H54 (cell line): ENCODE measurements at regions not wholly inside any gene's neighbourhood (a gene's known extent, or its start where the extent isn't known, plus 50 kb on each side); places are given as distances from the start of the nearest gene placed in this dataset.
A peak's percentile ranks its signal among the peaks of the same experiment; 100 is the strongest.

Experiments
- DNase-seq: peaks from one replicate; pipeline ENCODE4 v3.0.0; 2011; ENCODE audit warnings: low spot score, mixed read lengths; ENCODE audit not compliant: insufficient read length
- FAIRE-seq: peaks from 3 replicates; lab custom pipeline; 2011; peaks lifted over from hg19 to GRCh38; lab: Jason Lieb, UNC
- POLR2A ChIP-seq: IDR thresholded peaks from 2 replicates; pipeline ENCODE4 v1.6.1; 2011; ENCODE audit warnings: low read depth, mild to moderate bottlenecking, low read length

DNA sequence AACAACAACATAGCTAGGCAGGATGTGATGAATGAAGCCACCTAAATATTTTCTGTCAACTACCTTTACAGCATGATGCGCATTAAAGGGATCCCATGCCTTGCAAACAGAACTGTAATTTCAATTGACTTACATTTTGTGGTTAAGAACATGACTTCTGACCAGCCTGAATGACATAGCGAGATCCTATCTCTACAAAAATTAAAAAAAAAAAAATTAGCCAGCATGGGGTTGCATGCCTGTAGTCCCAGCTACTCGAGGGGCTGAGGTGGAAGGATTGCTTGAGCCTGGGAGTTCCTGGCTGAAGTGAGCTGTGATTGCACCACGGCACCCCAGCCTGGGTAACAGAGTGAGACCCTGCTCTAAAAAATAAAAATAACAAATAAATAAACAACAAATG lies 680.6 kb downstream of the IQCM start:
- FAIRE-seq (no peak), DNase-seq (no peak)
- no peak for TF ChIP-seq POLR2A

- DNase-seq, result no peak
- no peak for FAIRE-seq
- TF ChIP-seq POLR2A, result no peak
Observed at GRCh38 chr4:149121023-149121404, 678.8 kb upstream of the NR3C2 start.

DNA sequence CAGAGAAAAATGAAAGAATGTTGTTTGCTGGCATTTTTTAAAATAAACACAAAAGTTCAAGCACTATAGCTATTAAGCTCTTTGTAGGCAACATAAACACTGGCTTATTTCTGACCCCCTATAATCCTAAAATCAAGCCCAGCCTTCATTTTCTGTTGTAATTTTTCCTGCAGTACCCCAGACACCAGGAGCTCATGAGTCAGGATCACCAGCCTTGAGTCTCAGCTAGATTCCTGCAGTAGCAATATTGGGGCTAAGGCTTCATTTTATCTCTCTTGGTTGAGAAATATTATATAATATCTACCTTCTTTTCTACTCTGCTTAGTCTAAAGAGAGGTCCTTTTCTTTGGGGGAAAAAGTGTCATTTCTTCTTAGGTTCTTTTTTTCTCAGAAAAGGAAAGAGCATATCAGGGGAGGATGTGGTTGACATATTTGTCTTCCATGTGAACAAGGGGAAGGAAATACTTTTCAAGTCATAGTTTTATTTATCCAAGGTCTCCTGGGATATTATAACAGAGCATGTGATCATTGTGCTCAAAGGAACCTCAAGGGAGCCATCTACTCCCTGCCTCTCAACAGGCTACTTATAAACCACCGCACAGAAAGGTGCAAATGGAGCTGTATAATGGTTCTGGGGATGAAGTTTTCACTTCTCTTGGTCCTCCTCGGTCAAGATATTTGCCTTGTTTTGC lies 678.3 kb upstream of the NR3C2 start:
- FAIRE-seq (no peak), DNase-seq (no peak)
- no peak for TF ChIP-seq POLR2A

- no peak for TF ChIP-seq POLR2A
- DNase-seq, result no peak
- FAIRE-seq, result no peak
Observed at GRCh38 chr4:149116806-149117205, 674.6 kb upstream of the NR3C2 start.

GRCh38 chr4:149113804-149114430 lies 671.7 kb upstream of the NR3C2 start:
- no peak for DNase-seq
- FAIRE-seq, result peak; percentile 79

GRCh38 chr4:149112109-149112508 lies 669.9 kb upstream of the NR3C2 start:
- no peak for TF ChIP-seq POLR2A
- no peak for FAIRE-seq

More at GRCh38 chr4:149113804-149114430, 671.7 kb upstream of the NR3C2 start:
- TF ChIP-seq POLR2A, result no peak

GRCh38 chr4:149110481-149110880 lies 668.3 kb upstream of the NR3C2 start:
- no peak for TF ChIP-seq POLR2A
- no peak for DNase-seq
- no peak for FAIRE-seq

More at GRCh38 chr4:149112109-149112508, 669.9 kb upstream of the NR3C2 start:
- DNase-seq, result no peak

GRCh38 chr4:149108626-149109025 lies 666.4 kb upstream of the NR3C2 start:
- DNase-seq, result no peak
- TF ChIP-seq POLR2A, result no peak
- no peak for FAIRE-seq

GRCh38 chr4:149102765-149103164 lies 660.6 kb upstream of the NR3C2 start:
- TF ChIP-seq POLR2A, result no peak
- DNase-seq, result no peak
- FAIRE-seq, result no peak

DNA sequence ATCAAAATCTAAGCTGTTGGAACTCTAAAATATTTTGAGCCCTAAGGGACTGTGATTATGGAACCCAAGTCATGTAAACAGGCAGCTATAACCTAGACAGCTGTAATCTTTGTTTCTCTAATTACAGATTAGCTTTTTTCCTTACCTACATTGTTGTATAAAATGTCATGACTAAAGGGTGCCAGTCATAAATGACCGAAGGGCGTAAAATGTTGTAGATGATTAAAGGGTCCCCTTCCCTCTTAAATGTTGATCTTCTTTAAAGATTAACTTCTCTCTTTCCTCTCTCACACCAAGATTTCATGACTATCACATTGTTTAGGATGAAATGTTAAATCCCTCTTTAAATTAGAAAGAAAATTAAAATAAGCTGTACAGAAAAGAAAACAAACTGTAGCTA lies 659.4 kb upstream of the NR3C2 start:
- FAIRE-seq, result no peak
- no peak for TF ChIP-seq POLR2A
- DNase-seq, result no peak

GRCh38 chr4:149095811-149096210 lies 653.6 kb upstream of the NR3C2 start:
- FAIRE-seq, result no peak
- no peak for DNase-seq
- TF ChIP-seq POLR2A, result no peak

DNA sequence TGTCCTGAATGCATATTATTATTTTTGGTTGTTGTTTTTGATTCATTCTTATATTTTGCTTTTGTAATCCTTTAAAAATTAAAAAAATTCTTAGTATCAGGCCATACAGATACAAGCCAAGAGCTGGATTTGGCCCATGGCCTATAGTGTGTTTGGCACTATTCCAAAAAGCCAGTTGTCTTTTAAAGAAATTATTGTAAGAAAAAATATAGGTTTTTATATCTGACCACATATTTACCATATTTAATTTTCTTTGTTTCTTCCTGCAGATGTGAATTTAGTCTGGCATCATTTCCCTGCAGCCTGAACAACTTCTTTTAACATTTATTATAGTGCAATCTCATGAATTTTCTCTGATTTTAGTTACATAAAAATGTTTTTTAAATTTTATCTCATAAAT lies 652.8 kb upstream of the NR3C2 start:
- DNase-seq, result no peak
- no peak for TF ChIP-seq POLR2A
- FAIRE-seq, result no peak

DNA sequence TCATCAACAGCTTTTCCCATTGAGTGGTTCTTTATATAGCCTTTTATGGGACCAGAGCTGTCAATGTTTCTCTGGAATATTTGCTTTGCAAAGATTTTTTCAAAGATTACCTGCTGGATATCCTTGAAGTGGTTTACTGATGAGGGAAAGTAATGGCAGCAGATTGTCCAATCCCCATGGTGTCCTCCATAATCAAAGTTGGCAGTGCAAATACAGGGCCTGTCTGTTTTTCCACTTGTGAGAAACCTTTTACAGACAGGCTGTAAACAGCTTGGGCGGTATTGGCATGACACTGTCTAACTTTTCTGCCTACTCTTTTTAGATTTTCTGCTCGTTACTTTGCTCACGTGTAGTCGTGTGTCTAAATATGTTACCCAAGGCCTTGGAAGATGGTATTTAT lies 641.9 kb upstream of the NR3C2 start:
- no peak for FAIRE-seq
- no peak for TF ChIP-seq POLR2A
- no peak for DNase-seq

GRCh38 chr4:149077181-149077580 lies 635.0 kb upstream of the NR3C2 start:
- FAIRE-seq, result no peak
- no peak for DNase-seq
- no peak for TF ChIP-seq POLR2A

GRCh38 chr4:149076401-149076800 lies 634.2 kb upstream of the NR3C2 start:
- no peak for TF ChIP-seq POLR2A
- no peak for DNase-seq
- no peak for FAIRE-seq
